ENCODE measurements at regions not wholly inside any gene's neighbourhood (a gene's known extent, or its start where the extent isn't known, plus 50 kb on each side); places are given as distances from the start of the nearest gene placed in this dataset.

GRCh38 chr10:63054889-63055611 lies 78.1 kb upstream of the NRBF2 start:
- SMC1A ChIA-PET (ENCODE audit: uncharacterized antibody, unreplicated experiment): no interaction called here
- no peak for ATAC-seq
- BruUV-seq (replicated peaks): no TSS peak
- no peak for TF ChIP-seq JUND (IDR thresholded peaks at IDR 0.05; ENCODE audit: low read depth, low read length)
- no peak for TF ChIP-seq PAX8 (IDR thresholded peaks at IDR 0.05)
- no peak for TF ChIP-seq ZBTB40 (IDR thresholded peaks at IDR 0.05; ENCODE audit: borderline replicate concordance)
- no peak for TF ChIP-seq ZNF384 (IDR thresholded peaks at IDR 0.05; ENCODE audit: borderline replicate concordance, low read depth, low read length)
- no peak for TF ChIP-seq YBX1 (IDR thresholded peaks at IDR 0.05)
- TF ChIP-seq GATAD2B (conservative IDR thresholded peaks at IDR 0.05; ENCODE audit: low read depth): no peak
- no peak for TF ChIP-seq CBX3 (IDR thresholded peaks at IDR 0.05; ENCODE audit: borderline replicate concordance, low read depth)
- TF ChIP-seq BCLAF1 (IDR thresholded peaks at IDR 0.05): no peak
- TF ChIP-seq PKNOX1 (IDR thresholded peaks at IDR 0.05): no peak
- TF ChIP-seq SUZ12 (IDR thresholded peaks at IDR 0.05; ENCODE audit: unreplicated experiment): no peak
- no peak for TF ChIP-seq CBFB (IDR thresholded peaks at IDR 0.05; ENCODE audit: low read depth)
- no peak for TF ChIP-seq RAD51 (IDR thresholded peaks at IDR 0.05)
- TF ChIP-seq CEBPB (IDR thresholded peaks at IDR 0.05; ENCODE audit: borderline replicate concordance in 1 of 2, low read depth in 2 of 2, low read length in 2 of 2): no peak
- TF ChIP-seq NBN (IDR thresholded peaks at IDR 0.05): no peak
- no peak for TF ChIP-seq IRF4 (IDR thresholded peaks at IDR 0.05; ENCODE audit: low read depth, low read length)

More at GRCh38 chr10:63054889-63055611, 78.1 kb upstream of the NRBF2 start:
- Histone ChIP-seq H3K36me3 (ENCODE audit: control insufficient read depth in 2 of 2, insufficient read depth in 2 of 2, low read length in 1 of 2) (no peaks in the 10 kb centered on the region), H2AFZ (ENCODE audit: control insufficient read depth, low read depth, low read length) (no peak overlapping the region), H3K4me3 (no peak overlapping the region), H4K20me1 (ENCODE audit: control insufficient read depth, insufficient read depth) (no peaks in the 10 kb centered on the region), H3K9me3 (replicated peaks; ENCODE audit: control insufficient read depth, insufficient read depth, low read length) (no peaks in the 10 kb centered on the region), H3K4me2 (ENCODE audit: control insufficient read depth, insufficient read depth) (no peak overlapping the region), H3K4me1 (ENCODE audit: control insufficient read depth, insufficient read depth, low read length) (no peaks in the 10 kb centered on the region), H3K27ac (ENCODE audit: control insufficient read depth, insufficient read depth) (no peak overlapping the region), H3K9ac (ENCODE audit: control insufficient read depth, insufficient read depth, low read length) (no peak overlapping the region), H3K27me3 (replicated peaks in 1 of 2; ENCODE audit: control insufficient read depth in 2 of 2, insufficient read depth in 2 of 2, low read length in 1 of 2) (no peaks in the 10 kb centered on the region; a peak in 1 of 4 replicates), H3K79me2 (ENCODE audit: control insufficient read depth, insufficient read depth, low read length) (no peaks in the 10 kb centered on the region)
- in situ Hi-C loops (cut with MboI): no loop called here
- FAIRE-seq (no peak), DNase-seq (ENCODE audit: low read depth, low spot score) (no peak)
- ChIA-PET CTCF (no interaction called here), RAD21 (ENCODE audit: unreplicated experiment) (no interaction called here), POLR2A (interaction anchor here (0.7 kb wide), 1 partner anchor 539 kb away, joined by 9 read pairs; no protein-coding TSS in a partner anchor)
- intact Hi-C loops (cut with micrococcal nuclease; ENCODE audit: unreplicated experiment): no loop called here
